Lower leg skin (tissue), 4 donors: ENCODE measurements at regions not wholly inside any gene's neighbourhood (a gene's known extent, or its start where the extent isn't known, plus 50 kb on each side); places are given as distances from the start of the nearest gene placed in this dataset.

ENCODE experiments used
- DNase-seq, 2 donors: peaks; one replicate each; pipeline ENCODE4 v3.0.0-alpha.2; 2019; ENCODE audit warnings: low spot score in 2 of 2
- H3K4me3 ChIP-seq: fragments of 200-600 bp; sonication (generic); 2 replicates; pipeline ENCODE4 v1.5.1; 2017; ENCODE audit warnings: mild to moderate bottlenecking, low read depth; ENCODE audit not compliant: poor library complexity, severe bottlenecking
- POLR2A ChIP-seq, 2 donors: fragments of 450-650 bp; IDR thresholded peaks; one replicate each; pipeline ENCODE4 v1.6.1; 2016 to 2017; ENCODE audit warnings: antibody characterized with exemption in 2 of 2, mild to moderate bottlenecking in 1 of 2, moderate library complexity in 1 of 2
- WGBS, 2 donors: methylation state at CpG; one replicate each; pipeline ENCODE4 v1.1.5; 2018; 5-methylcytosine and 5-hydroxymethylcytosine counted together
- intact Hi-C: fragments of 100-400 bp; cut with DNase I; formaldehyde crosslinking; loops from one replicate; pipeline ENCODE4 v1.15.0; 2023; ENCODE audit warnings: low total_unique reads
- TF ChIP-seq, protein P1 (sequence below), 3 donors: fragments of 450-650 bp; IDR thresholded peaks; one replicate each; pipeline ENCODE4 v1.5.1; 2016; ENCODE audit warnings: antibody characterized with exemption in 3 of 3, mild to moderate bottlenecking in 3 of 3, moderate library complexity in 2 of 3

GRCh38 chr18:37714691-37715090, 149.1 kb upstream of the CELF4 start:
- WGBS, 2 donors, result 22 to 33% methylated on average over 3 of the region's 3 CpGs
- no peak for TF ChIP-seq POLR2A (IDR thresholded peaks at IDR 0.05)
- TF ChIP-seq, protein P1, sequence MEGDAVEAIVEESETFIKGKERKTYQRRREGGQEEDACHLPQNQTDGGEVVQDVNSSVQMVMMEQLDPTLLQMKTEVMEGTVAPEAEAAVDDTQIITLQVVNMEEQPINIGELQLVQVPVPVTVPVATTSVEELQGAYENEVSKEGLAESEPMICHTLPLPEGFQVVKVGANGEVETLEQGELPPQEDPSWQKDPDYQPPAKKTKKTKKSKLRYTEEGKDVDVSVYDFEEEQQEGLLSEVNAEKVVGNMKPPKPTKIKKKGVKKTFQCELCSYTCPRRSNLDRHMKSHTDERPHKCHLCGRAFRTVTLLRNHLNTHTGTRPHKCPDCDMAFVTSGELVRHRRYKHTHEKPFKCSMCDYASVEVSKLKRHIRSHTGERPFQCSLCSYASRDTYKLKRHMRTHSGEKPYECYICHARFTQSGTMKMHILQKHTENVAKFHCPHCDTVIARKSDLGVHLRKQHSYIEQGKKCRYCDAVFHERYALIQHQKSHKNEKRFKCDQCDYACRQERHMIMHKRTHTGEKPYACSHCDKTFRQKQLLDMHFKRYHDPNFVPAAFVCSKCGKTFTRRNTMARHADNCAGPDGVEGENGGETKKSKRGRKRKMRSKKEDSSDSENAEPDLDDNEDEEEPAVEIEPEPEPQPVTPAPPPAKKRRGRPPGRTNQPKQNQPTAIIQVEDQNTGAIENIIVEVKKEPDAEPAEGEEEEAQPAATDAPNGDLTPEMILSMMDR (IDR thresholded peaks at IDR 0.05), result no peak
- no peak overlapping the region for H3K4me3 ChIP-seq
- intact Hi-C loops, result no loop called here
- DNase-seq, result no peak

DNA sequence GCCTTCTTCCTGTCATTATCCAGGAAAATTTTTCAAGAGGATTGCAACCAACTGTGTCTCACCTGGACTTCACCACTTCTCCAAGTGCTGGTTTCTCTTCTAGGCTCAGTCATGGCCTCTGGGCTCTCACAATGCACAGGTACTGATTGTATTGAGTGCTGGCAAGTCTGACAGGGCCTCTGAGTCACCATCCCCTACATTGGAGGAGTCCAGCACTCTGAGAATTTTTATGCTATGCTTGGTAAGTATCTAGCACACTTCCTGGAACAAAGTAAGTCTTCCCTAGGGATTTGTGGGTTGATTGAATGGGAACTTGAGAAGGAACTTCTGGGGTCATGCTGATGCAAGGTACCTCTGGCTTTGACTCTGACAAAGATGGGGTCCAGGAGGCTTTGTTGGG, 147.2 kb upstream of the CELF4 start:
- no peak for TF ChIP-seq POLR2A (IDR thresholded peaks at IDR 0.05)
- intact Hi-C loops, result no loop called here
- no peak for DNase-seq
- no peak overlapping the region for H3K4me3 ChIP-seq

- TF ChIP-seq, protein P1 (IDR thresholded peaks at IDR 0.05), result no peak
- TF ChIP-seq POLR2A (IDR thresholded peaks at IDR 0.05), result no peak
- H3K4me3 ChIP-seq, result no peak overlapping the region
- no peak for DNase-seq
- intact Hi-C loops, result no loop called here
- WGBS, 2 donors, result 71 to 77% methylated on average over 4 of the region's 4 CpGs
Measured at GRCh38 chr18:37711766-37712505, 146.3 kb upstream of the CELF4 start.

- TF ChIP-seq, protein P1 (IDR thresholded peaks at IDR 0.05), result no peak
- TF ChIP-seq POLR2A (IDR thresholded peaks at IDR 0.05), result no peak
- 38 to 55% methylated on average over 1 of the region's 1 CpG for WGBS, 2 donors
- DNase-seq, result no peak
- intact Hi-C loops, result no loop called here
- no peak overlapping the region for H3K4me3 ChIP-seq
Measured at GRCh38 chr18:37710726-37711125, 145.1 kb upstream of the CELF4 start.

GRCh38 chr18:37709740-37710139, 144.1 kb upstream of the CELF4 start:
- 61 to 72% methylated on average over 2 of the region's 2 CpGs for WGBS, 2 donors
- TF ChIP-seq, protein P1 (IDR thresholded peaks at IDR 0.05), result no peak
- TF ChIP-seq POLR2A (IDR thresholded peaks at IDR 0.05), result no peak
- DNase-seq, result no peak
- H3K4me3 ChIP-seq, result no peak overlapping the region
- intact Hi-C loops, result no loop called here

DNA sequence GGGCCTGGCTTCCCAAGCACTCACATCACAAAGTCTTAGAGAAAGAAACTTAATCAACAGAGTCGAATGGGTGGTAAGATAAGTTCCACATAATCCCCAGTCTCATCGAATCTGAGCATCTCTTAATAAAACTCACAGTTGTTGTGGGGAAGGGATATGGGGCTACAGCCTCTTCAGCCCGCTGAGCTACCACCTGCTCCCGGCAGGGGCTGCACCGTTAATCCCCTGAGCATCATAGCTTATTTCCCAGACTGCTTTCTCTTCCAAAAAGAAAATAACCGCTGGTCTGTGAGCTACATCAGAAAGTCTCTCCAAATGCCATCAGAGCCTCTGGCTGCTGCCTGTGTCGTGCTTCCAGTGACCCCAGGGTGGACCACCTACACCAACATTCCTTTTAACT, 139.4 kb upstream of the CELF4 start:
- WGBS, 2 donors, result 86 to 92% methylated on average over 7 of the region's 7 CpGs
- no peak for DNase-seq
- TF ChIP-seq, protein P1 (IDR thresholded peaks at IDR 0.05), result no peak
- no peak for TF ChIP-seq POLR2A (IDR thresholded peaks at IDR 0.05)
- no peak overlapping the region for H3K4me3 ChIP-seq
- intact Hi-C loops, result no loop called here
